Activated CD4-positive, alpha-beta T cell treated with anti-CD3 and anti-CD28 coated beads, Interleukin-2, amount 50 U/mL, for 48 hours (primary cell): ENCODE measurements at regions not wholly inside any gene's neighbourhood (a gene's known extent, or its start where the extent isn't known, plus 50 kb on each side); places are given as distances from the start of the nearest gene placed in this dataset.

ENCODE experiments used
- DNase-seq, 2 experiments: peaks; one replicate each; pipeline ENCODE4 v3.0.0-alpha.2; 2020

DNA sequence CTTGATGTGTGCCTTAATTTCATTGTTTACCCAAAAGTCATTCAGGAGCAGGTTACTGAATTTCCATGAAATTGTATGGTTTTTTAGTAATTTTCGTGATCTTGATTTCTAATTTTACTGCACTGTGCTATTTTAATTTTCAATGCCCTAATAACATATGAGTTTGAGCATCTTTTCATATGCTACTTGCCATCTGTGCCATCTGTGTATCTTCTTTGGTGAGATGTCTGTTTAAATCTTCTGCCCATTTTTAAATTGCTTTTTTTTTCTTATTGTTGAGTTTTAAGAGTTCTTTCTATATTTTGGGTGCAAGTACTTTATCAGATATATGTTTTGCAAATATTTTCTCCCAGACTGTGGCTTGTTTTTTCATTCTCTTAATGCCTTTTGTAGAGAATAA lies 165.9 kb downstream of the ST6GAL2 start:
- no peak for DNase-seq

DNA sequence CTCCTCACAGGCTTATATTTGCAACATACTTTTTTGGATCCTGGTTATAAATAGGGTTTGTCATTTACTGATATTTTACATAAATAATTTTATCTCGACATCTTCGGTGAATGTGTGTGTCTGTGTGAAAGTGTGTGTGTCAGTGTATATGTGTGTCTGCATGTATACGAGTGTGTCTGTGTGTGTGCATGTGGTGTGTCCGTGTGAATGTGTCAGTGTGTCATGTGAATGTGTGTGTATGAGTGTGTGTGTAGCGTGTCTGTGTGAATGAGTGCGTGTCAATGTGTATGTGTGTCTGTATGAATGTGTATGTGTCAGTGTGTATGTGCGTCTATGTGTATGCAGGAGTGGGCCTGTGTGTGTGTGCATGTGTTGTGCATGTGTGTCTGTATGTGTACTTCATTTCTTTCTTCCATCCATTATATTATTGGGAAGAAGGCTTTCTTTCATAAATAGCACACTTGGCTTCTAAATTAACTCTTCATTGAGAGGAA lies 161.6 kb downstream of the ST6GAL2 start:
- DNase-seq, result no peak

DNA sequence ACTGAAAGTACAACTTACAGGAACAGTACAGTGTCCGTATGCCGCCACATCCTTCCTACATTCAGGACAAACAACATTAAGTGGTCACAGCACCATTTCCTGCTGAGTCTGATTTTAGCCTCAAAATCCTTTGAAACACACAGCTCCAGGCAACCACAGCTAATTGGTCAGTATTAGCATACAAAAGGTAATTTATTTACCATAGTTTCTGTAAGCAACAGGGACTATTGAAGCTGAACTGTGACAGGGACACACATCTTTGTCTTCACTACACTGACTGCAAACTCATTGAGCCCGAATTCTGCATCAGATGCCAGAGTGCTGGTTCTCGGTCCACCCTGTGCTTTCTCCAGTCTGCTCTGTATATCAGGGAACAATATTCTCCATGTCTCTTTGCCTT lies 151.8 kb downstream of the ST6GAL2 start:
- no peak for DNase-seq

DNA sequence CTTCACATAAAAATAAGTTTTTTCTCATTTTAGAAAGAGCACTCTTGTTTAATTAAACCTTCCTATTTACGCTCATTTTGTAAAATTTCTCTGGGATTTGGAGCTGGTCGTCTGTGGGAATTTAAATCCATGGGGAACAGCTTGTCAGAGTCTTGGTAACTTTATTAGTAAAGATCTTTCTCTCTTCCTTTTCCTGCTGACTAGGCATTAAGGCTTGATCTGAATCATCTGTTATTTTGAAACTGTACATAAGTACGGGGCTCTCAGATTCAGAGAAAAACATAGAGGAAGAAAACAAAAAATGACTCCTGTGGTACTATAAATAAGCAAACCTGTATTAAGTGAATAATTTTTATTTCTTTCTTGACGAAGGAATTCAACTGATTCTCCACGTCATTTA lies 150.2 kb downstream of the ST6GAL2 start:
- no peak for DNase-seq

DNA sequence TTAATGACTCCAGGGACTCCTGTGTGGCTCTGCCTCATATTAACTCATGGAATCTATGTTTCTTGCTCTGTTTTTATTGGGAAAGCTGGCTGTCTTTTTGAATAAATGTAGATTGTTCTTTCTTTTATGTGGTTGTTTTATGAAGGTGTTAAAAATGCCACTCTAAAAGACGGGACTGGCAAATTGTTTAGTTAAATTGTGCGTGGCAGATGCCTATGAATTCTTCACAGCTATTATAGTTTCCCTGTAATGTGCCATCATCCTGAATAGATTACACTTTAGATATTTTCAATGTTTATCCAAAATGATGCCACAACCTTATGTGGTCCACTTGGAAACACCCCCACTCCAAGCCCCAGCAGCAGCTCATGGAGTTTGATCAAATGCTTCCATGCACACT lies 149.7 kb downstream of the ST6GAL2 start:
- DNase-seq, result no peak

DNA sequence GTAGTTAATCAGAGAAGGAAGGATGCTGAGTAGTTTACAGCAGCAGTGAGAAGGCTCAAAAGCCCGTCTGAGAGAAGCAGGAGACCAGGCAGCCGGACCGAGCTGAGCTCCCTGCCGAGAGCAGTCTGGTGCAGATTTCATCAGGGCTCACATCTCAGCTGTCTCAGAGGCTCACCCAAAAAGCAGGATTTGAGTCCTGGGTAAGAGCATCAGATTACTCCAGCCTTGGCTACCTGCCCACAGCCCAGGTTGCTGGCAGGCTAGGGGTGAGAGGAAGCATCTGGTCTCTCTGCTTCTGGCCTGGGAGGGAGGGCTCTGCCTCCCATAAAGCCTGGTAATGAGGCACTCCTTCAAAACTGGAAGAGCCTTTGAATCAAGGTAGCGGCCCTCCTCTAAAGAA lies 140.5 kb downstream of the ST6GAL2 start:
- no peak for DNase-seq

DNA sequence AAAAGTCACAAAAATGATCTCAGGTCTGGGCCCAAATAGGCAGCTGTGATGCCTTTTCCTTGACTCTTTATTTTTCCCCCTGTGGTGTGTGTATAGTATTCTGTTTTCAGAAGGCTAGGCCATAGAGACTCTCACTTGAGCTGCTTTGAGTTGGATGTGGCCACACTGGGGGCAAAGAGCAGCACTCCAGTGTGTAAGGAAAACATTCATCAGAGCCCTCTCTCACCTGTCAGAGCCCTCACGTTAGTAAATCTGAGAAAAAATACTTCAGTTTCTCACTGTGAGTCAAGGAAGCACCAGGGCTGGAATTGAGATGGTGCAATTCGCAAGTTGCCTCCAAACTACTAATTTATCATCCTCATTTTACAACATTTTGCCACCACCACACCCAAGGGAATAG lies 136.1 kb downstream of the ST6GAL2 start:
- DNase-seq, result no peak
